TTC549 (cell line): ENCODE measurements at regions not wholly inside any gene's neighbourhood (a gene's known extent, or its start where the extent isn't known, plus 50 kb on each side); places are given as distances from the start of the nearest gene placed in this dataset.

ENCODE experiments used
- FAIRE-seq: peaks from 2 replicates; lab custom pipeline; 2012; peaks lifted over from hg19 to GRCh38; lab: Jason Lieb, UNC

DNA sequence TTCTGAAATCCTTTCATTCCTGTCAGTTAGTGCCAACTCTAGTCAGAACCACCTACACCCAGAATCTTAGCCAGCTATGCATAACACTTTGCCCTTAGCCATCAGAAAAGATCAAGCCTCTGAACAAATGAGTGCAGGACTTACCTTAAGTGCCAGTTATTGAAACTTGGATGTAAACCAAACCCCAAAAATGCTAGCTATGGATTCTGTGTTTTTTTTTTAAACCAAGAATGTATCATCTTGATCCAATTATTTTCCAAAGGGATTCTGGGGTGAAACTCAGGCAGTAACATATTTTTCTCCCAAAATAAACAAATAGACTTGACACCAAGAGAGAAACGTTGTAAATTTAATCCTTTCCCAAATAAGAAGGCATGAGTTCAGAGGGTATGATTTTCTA is 538.6 kb upstream of the ADAMTS5 start:
- FAIRE-seq, result no peak

DNA sequence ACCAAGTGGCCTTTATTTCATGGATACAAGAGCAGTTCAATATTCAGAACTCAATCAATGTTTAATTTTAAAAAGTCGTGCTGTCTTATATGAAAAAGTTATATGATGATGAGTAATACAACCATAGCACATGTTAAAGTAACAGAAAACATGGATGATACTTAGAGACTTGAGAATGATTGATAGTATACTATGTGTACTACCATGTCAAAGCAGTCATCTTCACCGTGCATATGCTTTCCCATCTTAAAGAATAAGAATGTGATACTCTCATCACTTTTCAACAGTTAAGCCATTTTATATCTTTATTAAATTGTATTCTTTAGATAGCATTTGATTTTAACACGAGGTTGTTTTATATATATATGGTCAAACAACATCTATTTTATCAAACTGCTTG is 535.9 kb upstream of the ADAMTS5 start:
- FAIRE-seq, result no peak

DNA sequence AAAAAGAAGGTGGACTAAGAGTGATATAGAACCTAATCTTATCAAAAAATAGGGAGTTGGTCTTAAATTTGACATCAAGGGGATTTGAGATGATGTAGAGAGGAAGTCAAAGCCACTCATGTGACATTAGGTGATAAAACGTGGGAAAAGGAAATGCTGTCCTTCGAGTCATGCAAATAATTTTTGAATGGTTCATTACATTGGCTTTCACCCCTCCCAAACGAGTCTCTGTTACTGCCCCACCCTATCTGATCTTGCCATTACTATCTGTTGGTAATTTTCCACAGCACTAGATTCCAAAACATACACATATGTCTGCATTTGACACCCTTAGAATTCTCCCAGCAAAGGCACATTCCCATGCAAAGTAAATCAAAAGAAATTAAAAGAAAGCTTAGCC is 531.1 kb upstream of the ADAMTS5 start:
- no peak for FAIRE-seq

DNA sequence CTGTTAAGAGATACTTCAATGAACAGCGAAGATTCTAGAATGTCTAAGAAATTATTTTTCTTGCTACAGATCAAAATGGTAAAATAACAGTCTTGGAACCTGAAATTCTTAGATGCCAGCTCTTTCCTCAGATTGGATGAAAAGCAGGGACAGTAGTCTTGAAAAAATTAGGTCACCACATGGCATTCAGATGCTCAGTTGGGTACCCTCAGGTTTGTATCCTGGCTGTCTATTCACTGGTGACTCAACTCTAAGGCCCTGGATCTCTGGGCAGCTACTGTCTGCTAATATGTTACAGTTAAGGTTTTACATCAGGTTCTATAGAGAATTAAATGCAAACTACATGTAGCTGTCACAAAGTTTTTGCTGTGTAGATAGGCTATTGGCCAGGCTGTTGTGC is 528.9 kb upstream of the ADAMTS5 start:
- FAIRE-seq, result no peak

DNA sequence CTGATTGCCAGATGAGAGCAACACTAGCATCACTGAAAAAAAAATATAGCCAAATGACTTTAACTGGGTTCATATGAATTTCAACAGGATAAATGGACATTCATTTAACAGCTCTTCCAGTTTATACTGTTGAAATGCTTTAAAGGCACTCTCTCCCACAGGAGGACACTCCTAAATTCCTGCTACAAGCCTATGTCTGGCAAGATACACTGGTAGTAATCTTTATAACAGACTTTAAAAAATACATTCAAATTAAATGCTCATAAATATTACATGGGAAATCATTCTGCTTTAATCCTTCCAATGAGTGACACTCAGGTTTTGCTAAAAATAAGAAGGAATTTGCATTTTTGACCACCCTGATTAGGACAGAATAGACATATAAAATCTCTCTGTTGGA is 526.7 kb upstream of the ADAMTS5 start:
- FAIRE-seq, result no peak

DNA sequence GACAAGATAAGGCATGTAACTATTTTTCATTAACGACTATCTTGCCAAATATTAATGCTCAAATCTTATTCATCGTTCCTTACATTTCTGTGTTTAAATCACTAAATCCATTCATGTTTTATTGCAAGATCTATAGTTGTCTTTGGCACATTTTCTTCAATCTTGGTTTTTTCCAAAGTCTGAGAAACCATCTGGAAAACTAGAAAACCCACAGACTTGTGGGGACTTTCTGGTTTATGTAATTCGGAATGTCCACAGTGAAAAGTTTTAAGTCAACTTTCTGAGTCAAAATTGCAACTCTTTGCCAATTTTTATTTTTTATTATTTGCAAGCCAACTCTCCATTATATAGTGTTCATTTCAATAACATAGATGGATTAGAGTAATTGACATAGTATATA is 520.8 kb upstream of the ADAMTS5 start:
- FAIRE-seq, result no peak

DNA sequence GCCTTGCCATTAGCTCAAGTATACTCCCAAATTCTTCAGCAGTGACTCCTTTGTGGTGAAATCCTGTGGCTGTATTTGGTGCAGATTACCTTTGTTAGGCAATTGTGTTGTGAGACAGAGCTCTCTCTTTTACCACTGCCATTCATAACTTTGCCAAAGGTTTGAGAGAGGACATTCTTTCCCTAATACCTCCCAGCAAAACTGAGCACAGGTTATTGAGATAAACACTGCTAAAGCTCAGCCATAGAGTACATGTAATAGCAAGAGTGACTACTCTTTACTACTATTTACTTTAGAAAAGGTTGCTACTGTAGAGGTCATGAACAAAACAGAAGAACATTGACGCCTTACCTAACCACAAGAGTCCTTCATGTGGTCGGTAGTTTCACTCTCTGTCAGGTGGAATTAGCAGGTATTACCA is 514.0 kb upstream of the ADAMTS5 start:
- FAIRE-seq, result no peak

DNA sequence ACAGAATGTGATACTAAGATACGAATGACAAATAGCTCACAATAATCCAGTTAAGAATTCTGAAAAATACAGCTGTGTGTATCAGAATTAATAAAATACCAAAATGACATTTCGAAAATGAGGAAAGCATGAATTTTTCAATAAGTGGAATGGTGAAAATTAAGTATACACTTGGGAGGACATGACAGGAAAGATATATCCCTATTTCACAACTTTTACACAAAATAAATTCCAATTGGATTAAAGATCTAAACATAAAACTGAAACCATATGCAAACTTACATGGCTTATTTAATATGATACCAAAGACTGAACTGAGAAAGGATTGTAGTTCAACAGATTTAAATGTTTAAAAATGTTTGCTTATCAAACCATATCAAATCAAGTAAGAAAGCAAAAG is 510.4 kb upstream of the ADAMTS5 start:
- FAIRE-seq, result no peak

DNA sequence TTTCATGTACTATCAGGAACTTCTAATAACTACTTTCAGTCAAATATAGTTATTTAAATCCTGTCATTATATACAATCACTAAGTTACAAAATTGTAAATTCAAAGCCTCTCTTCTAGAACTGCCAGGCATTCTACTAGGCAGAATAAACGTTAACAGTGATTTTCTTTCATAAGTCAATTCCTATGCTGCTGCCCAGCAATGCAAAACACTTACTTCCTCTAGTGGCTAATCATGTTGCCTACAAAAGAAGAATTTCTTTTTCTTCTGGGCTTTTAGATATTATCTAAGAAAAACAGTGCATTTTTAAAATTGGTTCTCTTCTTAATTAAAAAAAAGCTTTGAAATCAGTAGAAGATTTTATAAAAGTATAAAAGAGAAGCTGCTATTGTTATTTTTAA is 509.8 kb upstream of the ADAMTS5 start:
- FAIRE-seq, result no peak

DNA sequence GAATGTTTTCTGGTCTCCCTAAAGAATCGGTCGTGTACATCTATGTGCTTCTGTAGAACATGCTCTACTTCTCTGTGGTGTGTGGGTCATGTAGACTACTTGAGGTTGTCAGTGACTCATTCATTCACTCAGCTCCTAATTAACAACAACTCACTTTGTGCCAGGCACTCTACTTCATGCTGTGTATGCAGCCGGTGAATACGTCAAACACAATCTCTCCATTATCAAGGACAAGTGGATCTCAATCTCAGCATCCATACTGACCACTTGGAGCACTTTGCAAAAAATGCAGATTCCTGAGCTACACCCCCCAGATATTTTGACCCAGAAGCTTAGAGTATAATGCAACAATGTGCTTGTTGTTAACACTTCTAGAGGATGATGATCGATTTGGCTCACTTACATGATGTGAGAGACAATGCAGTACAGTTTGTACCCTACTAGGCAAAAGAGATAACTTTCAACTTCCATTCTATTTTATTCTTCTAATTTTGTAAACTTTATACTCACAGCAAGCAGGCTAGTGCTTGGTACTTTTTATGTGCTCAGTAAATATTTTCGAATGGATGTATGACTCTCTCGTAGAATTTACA is 508.6 kb upstream of the ADAMTS5 start:
- no peak for FAIRE-seq

DNA sequence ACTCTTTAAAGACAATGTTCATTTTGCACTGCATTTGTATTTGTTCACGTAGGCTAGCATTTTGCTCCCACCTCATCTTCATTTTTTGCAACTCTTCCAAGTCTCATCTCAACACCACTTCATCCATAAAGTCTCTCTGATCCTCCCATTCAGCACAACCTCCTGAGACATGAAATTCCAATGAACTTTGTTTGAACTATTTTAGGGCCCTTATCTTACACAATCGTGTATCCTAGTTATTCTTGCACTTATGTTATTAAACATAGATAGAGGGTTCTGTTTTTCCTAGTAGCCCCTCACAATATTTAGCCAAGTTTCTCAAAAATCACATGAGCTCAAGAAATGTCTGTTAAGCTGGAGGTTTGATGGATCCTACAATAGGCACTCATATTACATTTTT is 500.5 kb upstream of the ADAMTS5 start:
- FAIRE-seq, result no peak

DNA sequence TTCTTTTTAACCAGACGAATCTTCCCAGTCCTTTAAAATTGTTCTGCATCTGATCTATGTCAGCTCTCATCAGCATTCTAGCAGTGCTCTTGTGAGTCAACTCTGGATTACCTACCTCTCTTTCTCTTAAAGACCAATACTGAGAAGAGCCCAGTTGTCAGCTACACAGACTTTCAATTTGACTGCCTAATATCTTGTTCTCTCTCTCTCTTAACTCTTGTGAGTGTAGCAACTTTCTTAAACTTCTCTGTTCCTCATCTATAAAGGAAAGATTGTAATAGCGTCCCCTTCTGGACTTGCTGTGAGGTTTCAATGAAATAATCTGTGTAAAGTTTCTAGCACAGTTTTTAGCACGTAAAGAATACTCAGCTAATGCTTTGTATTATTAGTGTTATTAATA is 499.3 kb upstream of the ADAMTS5 start:
- FAIRE-seq, result no peak

DNA sequence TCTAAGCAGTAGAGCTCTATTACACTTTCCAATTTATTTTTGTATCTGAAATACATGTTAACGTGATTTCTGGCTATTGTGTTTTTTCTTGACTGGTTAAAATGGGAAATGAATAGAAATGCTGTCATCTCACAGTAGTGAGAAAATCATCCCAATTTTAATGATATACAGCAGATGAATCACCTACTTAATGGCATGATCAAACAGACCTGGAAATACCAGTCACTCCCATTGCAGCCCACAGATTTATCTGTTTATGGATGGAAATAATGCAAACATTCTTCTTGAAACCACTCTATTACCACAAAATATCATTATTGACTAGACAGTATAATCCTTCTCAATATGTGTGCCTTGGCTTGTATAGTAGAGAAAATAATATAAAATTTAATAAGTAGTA is 497.8 kb upstream of the ADAMTS5 start:
- FAIRE-seq, result no peak

DNA sequence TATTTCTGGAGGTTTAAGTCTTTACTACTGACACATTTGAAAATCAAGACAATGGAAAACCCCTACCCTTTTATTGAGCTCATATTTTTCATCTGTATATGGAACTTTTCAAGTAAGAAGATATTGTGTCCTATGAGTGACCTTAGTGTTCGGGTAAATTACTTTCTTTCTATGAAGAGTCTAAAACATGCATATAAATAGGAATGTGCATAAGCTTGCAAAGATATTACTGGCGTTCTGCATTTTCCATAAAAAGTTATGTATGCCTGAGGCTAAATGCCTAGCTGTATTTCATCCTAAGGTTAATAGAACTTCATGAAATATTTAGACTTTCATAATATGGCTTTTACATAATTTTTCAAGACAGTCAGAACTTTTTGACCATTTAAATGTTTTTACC is 495.8 kb upstream of the ADAMTS5 start:
- FAIRE-seq, result no peak

DNA sequence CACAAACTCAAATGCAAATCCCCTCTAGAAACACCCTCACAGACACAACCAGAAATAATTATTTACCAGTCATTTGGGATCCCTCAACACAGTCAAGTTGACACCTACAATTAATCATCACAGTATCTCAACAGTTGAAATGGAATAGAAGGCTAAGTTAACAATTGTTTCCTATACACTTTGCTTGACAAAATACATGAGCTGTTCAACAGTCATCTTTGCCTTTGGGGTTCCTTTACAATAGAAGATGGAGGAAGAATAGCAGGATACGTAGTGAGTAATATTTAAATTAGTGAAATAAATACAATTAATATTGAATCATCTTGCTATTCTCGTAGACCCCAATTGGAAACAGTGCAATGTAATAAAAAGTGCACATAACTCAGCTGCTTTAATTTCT is 487.3 kb upstream of the ADAMTS5 start:
- FAIRE-seq, result no peak

DNA sequence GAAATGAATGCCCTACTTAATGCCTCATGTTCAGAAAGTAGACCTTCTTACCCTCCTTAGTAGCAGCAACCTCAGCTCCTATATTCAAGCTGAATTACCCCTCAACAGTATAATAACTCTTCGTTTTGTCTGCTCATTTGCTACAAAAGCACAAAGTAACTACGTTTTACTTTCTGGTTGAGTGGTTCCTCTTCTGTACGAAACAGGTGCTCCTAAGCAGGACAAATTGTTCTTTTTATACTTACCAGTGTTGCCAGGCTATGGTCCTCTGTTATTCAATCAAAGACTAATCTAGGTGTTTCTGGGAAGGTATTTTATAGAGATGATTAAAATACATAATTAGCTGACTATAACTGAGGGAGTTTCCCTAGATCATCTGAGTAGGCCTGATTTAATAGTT is 484.2 kb upstream of the ADAMTS5 start:
- FAIRE-seq, result no peak

DNA sequence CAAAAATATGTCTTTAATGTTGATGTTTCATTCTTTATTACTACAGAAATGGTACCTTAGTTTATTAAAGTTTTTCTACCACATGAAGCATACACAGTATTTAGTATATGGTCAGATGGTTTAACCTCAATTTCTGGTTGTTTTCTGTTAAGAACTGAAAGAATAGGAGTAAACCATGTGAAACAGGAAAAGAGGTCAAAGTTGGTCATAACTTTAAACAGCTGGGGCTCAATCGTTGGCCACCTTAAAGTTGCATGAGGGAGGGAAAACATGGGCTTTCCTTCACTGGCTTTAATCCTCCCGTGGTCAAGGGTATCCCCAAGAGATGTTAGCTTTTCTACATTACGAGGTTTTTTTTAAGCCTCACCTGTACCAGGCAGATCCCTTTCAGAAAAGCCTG is 483.3 kb upstream of the ADAMTS5 start:
- no peak for FAIRE-seq

DNA sequence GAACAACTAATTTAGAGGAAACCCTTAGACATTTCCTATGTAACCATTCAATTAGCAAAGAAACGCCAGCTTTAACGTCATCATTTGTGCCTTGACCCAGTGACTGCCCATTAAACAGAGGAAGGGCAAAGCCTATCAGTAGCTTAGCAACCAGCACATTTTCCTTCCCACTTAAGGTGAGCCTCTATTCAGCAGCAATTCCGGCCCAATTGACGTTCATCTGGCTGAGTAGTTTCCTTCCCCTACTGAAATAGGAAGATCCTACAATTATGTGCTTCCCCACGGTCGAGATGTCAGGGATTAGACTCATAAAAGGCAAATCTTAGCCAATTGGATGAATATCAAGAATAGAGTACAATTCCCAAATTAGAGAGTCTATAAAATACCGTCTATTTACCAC is 482.1 kb upstream of the ADAMTS5 start:
- no peak for FAIRE-seq

DNA sequence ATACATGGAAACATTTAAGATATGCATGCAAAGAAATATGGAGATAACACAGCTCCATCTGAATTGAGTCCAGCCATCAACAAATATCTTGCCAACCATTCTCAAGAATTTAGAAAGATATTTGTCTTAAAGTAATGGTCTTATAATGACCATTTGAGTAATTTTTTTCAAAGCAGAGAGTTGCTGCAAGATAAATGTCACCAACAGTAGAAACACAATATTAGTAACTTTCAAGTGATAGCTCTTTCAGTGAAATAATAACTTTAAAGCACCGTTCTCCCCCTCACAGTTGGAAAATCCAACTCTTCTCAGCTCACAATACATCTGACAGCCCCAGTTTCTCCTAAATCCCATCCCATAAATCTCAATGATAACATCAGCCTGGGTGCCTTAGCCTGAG is 481.0 kb upstream of the ADAMTS5 start:
- FAIRE-seq, result no peak

DNA sequence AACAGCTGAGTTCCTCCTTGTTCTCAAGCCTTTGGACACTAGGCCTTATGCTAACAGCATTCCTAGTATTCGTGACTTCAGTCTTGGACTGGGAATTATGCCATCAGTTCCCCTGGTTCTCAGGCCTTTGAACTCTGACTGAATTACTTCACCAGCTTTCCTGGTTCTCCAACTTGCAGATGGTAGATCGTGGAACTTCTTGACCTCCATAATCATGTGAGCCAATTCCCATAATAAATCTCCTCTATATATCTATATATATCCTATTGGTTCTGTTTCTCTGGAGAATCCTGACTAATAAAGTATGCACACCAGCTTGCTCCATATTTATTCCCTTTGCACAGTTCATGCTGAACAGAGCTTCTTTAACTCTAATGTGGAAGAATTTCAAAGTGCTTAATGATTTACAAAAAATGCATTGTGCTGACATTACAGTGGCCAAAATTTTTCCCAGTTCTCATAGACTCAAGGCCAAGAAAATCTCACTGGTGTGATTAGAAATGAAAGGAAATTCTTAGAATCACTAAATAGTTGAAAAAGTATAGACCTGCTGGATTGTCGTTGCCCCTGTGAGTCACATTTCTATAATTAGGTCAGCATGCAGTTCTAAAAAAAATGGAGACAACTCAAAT is 462.9 kb upstream of the ADAMTS5 start:
- no peak for FAIRE-seq

DNA sequence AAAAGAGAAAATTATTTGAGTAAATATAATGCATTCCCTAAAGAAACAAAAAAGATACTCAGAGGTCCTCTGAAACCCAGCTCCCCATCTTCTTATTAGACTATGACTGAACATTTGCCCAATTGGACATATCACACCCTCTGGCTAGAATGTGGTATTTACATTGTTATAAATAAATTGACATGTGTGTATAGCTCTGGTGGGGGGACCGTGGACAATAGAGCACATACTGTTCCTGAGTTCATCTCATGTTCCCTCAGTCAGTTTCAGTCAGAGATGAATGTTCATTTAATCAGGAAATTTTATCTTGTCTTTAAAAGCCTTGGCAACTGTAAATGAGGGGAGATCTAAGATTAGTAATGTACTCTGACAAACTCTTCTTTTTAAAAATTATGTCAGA is 459.3 kb upstream of the ADAMTS5 start:
- no peak for FAIRE-seq

DNA sequence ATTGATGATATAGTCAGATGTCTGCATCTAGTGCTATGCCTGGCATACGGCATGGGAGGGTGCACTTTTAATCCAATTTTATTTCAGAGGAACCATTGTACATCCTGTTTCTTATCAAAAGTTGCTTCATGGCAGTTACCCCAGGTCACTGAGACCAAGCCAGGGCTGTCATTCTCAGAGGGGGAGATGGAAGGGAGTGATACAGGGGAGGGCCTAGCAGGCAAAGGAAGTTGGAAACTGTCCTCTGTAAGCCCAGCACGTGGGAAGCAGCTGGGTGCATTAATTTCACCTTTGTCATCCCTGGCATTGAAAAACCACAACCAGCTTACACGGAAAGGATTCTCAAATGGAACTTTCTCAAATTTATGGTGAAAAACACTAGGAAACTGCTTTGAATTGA is 458.7 kb upstream of the ADAMTS5 start:
- no peak for FAIRE-seq

DNA sequence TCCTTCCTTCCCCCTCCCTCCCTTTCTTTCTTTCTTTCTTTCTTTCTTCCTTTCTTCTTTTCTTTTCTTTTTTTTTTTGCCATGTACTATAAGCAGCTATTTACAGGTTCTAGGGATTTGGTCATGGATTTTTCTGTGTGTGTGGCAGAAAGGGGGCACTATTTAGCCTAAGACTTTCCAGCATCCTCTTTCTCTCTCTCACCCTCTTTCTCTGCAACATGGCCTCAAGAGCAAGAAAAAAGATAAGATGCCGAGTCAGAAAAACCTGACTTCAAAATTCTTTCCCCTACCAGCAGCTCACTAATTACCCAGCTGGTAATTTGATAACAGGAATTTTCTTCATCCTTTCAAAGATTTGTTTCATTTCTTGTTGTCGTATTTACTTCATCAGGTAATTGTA is 458.3 kb upstream of the ADAMTS5 start:
- FAIRE-seq, result no peak

DNA sequence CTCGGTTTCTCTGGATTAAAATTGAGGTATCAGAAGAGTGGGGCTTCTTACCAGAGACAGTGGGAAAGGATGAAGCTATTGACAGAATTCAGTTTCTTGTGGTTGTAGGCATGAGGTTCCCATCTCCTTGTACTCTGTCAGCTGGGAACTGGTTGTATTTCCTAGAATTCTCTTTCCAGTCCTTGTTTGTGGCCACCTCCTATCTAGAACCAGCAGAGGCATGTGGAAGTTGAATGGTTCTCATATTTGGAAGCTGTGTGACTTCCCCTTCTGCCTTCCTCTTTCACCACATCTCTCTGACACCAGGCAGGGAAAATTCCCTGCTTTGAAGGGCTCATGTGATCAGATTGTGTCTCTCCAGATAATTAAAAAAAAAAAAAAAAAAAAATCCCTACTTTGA is 457.7 kb upstream of the ADAMTS5 start:
- no peak for FAIRE-seq
